ENCODE measurements at regions not wholly inside any gene's neighbourhood (a gene's known extent, or its start where the extent isn't known, plus 50 kb on each side); places are given as distances from the start of the nearest gene placed in this dataset.

DNA sequence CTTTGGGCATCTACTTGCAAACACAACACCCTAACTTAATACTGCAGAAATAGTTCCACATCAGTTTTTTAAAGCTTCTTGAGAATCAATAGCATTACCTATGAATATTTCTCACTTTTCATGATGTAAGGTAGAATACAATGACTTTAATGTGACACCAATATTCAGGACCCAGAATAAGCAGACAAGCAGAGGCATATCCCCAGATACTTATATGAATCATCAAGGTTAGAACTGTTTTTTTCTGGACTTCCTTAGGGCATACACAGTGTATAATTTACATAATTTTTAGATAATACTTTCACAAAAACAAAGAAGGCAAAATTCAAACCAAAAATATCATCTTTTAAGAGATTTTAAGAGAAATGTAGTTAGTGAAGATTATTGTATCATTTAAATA lies 885.8 kb downstream of the FSCB start:
- TF ChIP-seq, protein P1, sequence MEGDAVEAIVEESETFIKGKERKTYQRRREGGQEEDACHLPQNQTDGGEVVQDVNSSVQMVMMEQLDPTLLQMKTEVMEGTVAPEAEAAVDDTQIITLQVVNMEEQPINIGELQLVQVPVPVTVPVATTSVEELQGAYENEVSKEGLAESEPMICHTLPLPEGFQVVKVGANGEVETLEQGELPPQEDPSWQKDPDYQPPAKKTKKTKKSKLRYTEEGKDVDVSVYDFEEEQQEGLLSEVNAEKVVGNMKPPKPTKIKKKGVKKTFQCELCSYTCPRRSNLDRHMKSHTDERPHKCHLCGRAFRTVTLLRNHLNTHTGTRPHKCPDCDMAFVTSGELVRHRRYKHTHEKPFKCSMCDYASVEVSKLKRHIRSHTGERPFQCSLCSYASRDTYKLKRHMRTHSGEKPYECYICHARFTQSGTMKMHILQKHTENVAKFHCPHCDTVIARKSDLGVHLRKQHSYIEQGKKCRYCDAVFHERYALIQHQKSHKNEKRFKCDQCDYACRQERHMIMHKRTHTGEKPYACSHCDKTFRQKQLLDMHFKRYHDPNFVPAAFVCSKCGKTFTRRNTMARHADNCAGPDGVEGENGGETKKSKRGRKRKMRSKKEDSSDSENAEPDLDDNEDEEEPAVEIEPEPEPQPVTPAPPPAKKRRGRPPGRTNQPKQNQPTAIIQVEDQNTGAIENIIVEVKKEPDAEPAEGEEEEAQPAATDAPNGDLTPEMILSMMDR (IDR thresholded peaks at IDR 0.05; ENCODE audit: low read depth, low read length): no peak
- TF ChIP-seq, protein P2, sequence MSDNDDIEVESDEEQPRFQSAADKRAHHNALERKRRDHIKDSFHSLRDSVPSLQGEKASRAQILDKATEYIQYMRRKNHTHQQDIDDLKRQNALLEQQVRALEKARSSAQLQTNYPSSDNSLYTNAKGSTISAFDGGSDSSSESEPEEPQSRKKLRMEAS (IDR thresholded peaks at IDR 0.05; ENCODE audit: low read depth, low read length): no peak
- TF ChIP-seq POLR2A (IDR thresholded peaks at IDR 0.05; ENCODE audit: extremely low read depth, insufficient read length): no peak

Data from NB4 (cell line).